ENCODE measurements at regions not wholly inside any gene's neighbourhood (a gene's known extent, or its start where the extent isn't known, plus 50 kb on each side); places are given as distances from the start of the nearest gene placed in this dataset.
"Not testable (repeated sequence)": the region's sequence is repeated elsewhere in the genome, so short reads cannot be mapped to it uniquely, and the experiment has no call there.

- not testable (repeated sequence) for H3K36me3 ChIP-seq (ENCODE audit: control insufficient read depth in 1 of 2, insufficient read depth in 2 of 2, low read length in 2 of 2); DNase-seq; H4K91ac ChIP-seq (ENCODE audit: low read depth, low read length); H3K4me3 ChIP-seq (ENCODE audit: low read depth, low read length); H3K27me3 ChIP-seq (ENCODE audit: insufficient read depth, low read length); H3K4me1 ChIP-seq (ENCODE audit: control insufficient read depth in 1 of 2, insufficient read depth in 2 of 2, low read length in 2 of 2); H2BK120ac ChIP-seq (ENCODE audit: insufficient read depth, low read length, poor library complexity); H3K9me3 ChIP-seq (ENCODE audit: insufficient read depth, low read depth, low read length); H3K14ac ChIP-seq (ENCODE audit: low read length); H2BK12ac ChIP-seq (ENCODE audit: low read length); H3K23ac ChIP-seq (ENCODE audit: low read length); H2AFZ ChIP-seq (ENCODE audit: insufficient read depth, low read length, poor library complexity); H2BK5ac ChIP-seq (ENCODE audit: low read depth, low read length, poor library complexity); H4K8ac ChIP-seq (ENCODE audit: low read depth, low read length); H3K27ac ChIP-seq (ENCODE audit: low read depth, low read length); H2AK5ac ChIP-seq (ENCODE audit: low read length); H3K18ac ChIP-seq (ENCODE audit: low read length); H4K12ac ChIP-seq (ENCODE audit: low read depth, low read length); H3K4me2 ChIP-seq (ENCODE audit: low read length); H3K79me1 ChIP-seq (ENCODE audit: low read length); H3K4ac ChIP-seq (ENCODE audit: low read depth, low read length); H3K79me2 ChIP-seq (ENCODE audit: control insufficient read depth, insufficient read depth, low read length, poor library complexity); H3K9ac ChIP-seq (ENCODE audit: low read length)
- no CpG with 5 or more reads among the region's 3 CpGs for WGBS (ENCODE audit: extremely low coverage, insufficient coverage, insufficient read length)
Observed at GRCh38 chr4:171475111-171475510, 338.1 kb upstream of the GALNTL6 start.

DNA sequence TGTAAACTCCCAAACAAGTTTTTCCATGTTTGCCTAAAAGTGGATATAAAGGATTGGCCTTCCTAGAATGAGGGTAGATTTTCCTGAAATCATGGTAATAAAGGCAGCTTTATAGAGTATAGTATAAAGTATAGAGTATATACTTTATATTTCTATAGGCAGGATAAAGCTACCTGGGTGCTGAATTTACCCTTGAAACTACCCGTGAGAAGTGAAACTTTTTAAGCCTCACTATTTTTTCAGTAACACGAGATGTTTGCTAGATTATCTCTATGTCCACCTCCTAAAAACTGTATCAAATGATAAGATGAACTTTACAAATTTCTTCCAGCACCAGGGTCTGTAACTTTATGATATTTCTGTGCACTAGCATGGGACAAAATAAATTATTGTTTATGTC is 340.0 kb upstream of the GALNTL6 start:
- DNase-seq: no peak
- Histone ChIP-seq H4K8ac (ENCODE audit: low read depth, low read length) (no peak overlapping the region), H2BK120ac (ENCODE audit: insufficient read depth, low read length, poor library complexity) (no peak overlapping the region), H2BK5ac (ENCODE audit: low read depth, low read length, poor library complexity) (no peak overlapping the region), H3K4ac (ENCODE audit: low read depth, low read length) (no peak overlapping the region), H3K9me3 (ENCODE audit: insufficient read depth, low read depth, low read length) (no peaks in the 10 kb centered on the region), H3K79me2 (ENCODE audit: control insufficient read depth, insufficient read depth, low read length, poor library complexity) (no peaks in the 10 kb centered on the region), H3K36me3 (ENCODE audit: control insufficient read depth in 1 of 2, insufficient read depth in 2 of 2, low read length in 2 of 2) (no peaks in the 10 kb centered on the region), H2AFZ (ENCODE audit: insufficient read depth, low read length, poor library complexity) (no peak overlapping the region), H3K4me1 (ENCODE audit: control insufficient read depth in 1 of 2, insufficient read depth in 2 of 2, low read length in 2 of 2) (no peaks in the 10 kb centered on the region), H4K91ac (ENCODE audit: low read depth, low read length) (no peak overlapping the region), H3K4me3 (ENCODE audit: low read depth, low read length) (no peak overlapping the region), H3K9ac (ENCODE audit: low read length) (no peak overlapping the region), H2AK5ac (ENCODE audit: low read length) (no peak overlapping the region), H3K27ac (ENCODE audit: low read depth, low read length) (no peak overlapping the region), H3K18ac (ENCODE audit: low read length) (no peak overlapping the region), H3K14ac (ENCODE audit: low read length) (no peak overlapping the region), H3K23ac (ENCODE audit: low read length) (no peak overlapping the region), H3K4me2 (ENCODE audit: low read length) (no peak overlapping the region), H2BK12ac (ENCODE audit: low read length) (no peak overlapping the region), H4K12ac (ENCODE audit: low read depth, low read length) (no peak overlapping the region), H3K79me1 (ENCODE audit: low read length) (no peaks in the 10 kb centered on the region), H3K27me3 (ENCODE audit: insufficient read depth, low read length) (no peaks in the 10 kb centered on the region)
- WGBS (ENCODE audit: extremely low coverage, insufficient coverage, insufficient read length): no CpG with 5 or more reads among the region's 2 CpGs

DNA sequence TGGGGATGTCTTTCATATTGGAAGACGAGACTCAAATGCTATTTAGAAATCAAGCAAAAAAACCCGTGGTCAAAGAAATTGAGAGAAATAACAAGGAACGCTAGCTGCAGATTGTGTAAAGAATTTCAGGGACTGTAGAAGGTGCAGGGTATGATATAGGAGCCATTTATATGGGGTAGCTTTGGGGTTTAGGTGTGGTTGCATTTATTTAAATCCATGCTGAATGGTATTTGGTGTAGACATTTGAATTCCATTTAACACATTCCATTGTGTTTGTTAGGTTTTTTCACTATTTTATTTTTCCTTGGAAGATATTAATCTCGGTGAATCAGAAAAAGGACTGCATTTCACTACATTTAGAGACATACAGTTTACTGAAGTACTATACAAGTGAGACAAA is 341.0 kb upstream of the GALNTL6 start:
- DNase-seq: no peak
- H2AFZ ChIP-seq (ENCODE audit: insufficient read depth, low read length, poor library complexity): no peak overlapping the region

DNA sequence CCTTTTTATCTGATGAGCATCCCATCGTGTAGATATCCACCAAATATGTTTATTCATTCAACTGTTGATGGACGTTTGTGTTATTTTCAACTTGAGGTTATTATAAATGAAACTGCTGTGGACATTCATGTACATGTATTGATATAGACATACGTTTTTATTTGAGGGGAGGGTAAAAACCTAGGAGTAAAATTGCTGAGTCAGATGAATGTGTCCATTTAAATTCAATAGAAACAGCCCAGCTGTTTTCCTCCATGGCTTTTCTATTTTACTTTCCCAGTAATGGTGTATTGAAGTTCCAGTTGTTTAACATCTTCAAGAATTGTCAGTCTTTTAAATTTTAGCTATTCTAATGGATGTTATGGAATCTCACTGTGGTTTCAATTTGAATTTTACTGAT is 348.7 kb upstream of the GALNTL6 start:
- H2BK12ac ChIP-seq (ENCODE audit: low read length): no peak overlapping the region
- WGBS (ENCODE audit: extremely low coverage, insufficient coverage, insufficient read length): no CpG with 5 or more reads among the region's 3 CpGs
- H2AK5ac ChIP-seq (ENCODE audit: low read length): no peak overlapping the region
- no peak overlapping the region for H3K14ac ChIP-seq (ENCODE audit: low read length)
- DNase-seq: no peak
- H3K27me3 ChIP-seq (ENCODE audit: insufficient read depth, low read length): no peaks in the 10 kb centered on the region
- no peak overlapping the region for H3K4ac ChIP-seq (ENCODE audit: low read depth, low read length)
- no peak overlapping the region for H4K91ac ChIP-seq (ENCODE audit: low read depth, low read length)
- H3K4me1 ChIP-seq (ENCODE audit: control insufficient read depth in 1 of 2, insufficient read depth in 2 of 2, low read length in 2 of 2): no peaks in the 10 kb centered on the region
- no peaks in the 10 kb centered on the region for H3K79me1 ChIP-seq (ENCODE audit: low read length)
- H4K8ac ChIP-seq (ENCODE audit: low read depth, low read length): no peak overlapping the region
- H3K36me3 ChIP-seq (ENCODE audit: control insufficient read depth in 1 of 2, insufficient read depth in 2 of 2, low read length in 2 of 2): no peaks in the 10 kb centered on the region
- no peaks in the 10 kb centered on the region for H3K79me2 ChIP-seq (ENCODE audit: control insufficient read depth, insufficient read depth, low read length, poor library complexity)
- no peak overlapping the region for H3K23ac ChIP-seq (ENCODE audit: low read length)
- no peaks in the 10 kb centered on the region for H3K9me3 ChIP-seq (ENCODE audit: insufficient read depth, low read depth, low read length)
- no peak overlapping the region for H3K18ac ChIP-seq (ENCODE audit: low read length)
- H4K12ac ChIP-seq (ENCODE audit: low read depth, low read length): no peak overlapping the region
- H3K4me2 ChIP-seq (ENCODE audit: low read length): no peak overlapping the region
- H2BK5ac ChIP-seq (ENCODE audit: low read depth, low read length, poor library complexity): no peak overlapping the region
- no peak overlapping the region for H3K9ac ChIP-seq (ENCODE audit: low read length)
- no peak overlapping the region for H2BK120ac ChIP-seq (ENCODE audit: insufficient read depth, low read length, poor library complexity)
- H2AFZ ChIP-seq (ENCODE audit: insufficient read depth, low read length, poor library complexity): no peak overlapping the region
- no peak overlapping the region for H3K27ac ChIP-seq (ENCODE audit: low read depth, low read length)
- H3K4me3 ChIP-seq (ENCODE audit: low read depth, low read length): no peak overlapping the region

More for the DNA sequence above, 341.0 kb upstream of the GALNTL6 start:
- Histone ChIP-seq H3K18ac (ENCODE audit: low read length) (no peak overlapping the region), H2BK5ac (ENCODE audit: low read depth, low read length, poor library complexity) (no peak overlapping the region), H3K23ac (ENCODE audit: low read length) (no peak overlapping the region), H3K14ac (ENCODE audit: low read length) (no peak overlapping the region), H3K4ac (ENCODE audit: low read depth, low read length) (no peak overlapping the region), H3K4me2 (ENCODE audit: low read length) (no peak overlapping the region), H3K36me3 (ENCODE audit: control insufficient read depth in 1 of 2, insufficient read depth in 2 of 2, low read length in 2 of 2) (no peaks in the 10 kb centered on the region), H2BK120ac (ENCODE audit: insufficient read depth, low read length, poor library complexity) (no peak overlapping the region), H3K4me3 (ENCODE audit: low read depth, low read length) (no peak overlapping the region), H3K9ac (ENCODE audit: low read length) (no peak overlapping the region), H4K12ac (ENCODE audit: low read depth, low read length) (no peak overlapping the region), H3K27me3 (ENCODE audit: insufficient read depth, low read length) (no peaks in the 10 kb centered on the region), H3K27ac (ENCODE audit: low read depth, low read length) (no peak overlapping the region), H2AK5ac (ENCODE audit: low read length) (no peak overlapping the region), H3K9me3 (ENCODE audit: insufficient read depth, low read depth, low read length) (no peaks in the 10 kb centered on the region), H3K4me1 (ENCODE audit: control insufficient read depth in 1 of 2, insufficient read depth in 2 of 2, low read length in 2 of 2) (no peaks in the 10 kb centered on the region), H2BK12ac (ENCODE audit: low read length) (no peak overlapping the region), H4K91ac (ENCODE audit: low read depth, low read length) (no peak overlapping the region), H3K79me2 (ENCODE audit: control insufficient read depth, insufficient read depth, low read length, poor library complexity) (no peaks in the 10 kb centered on the region), H3K79me1 (ENCODE audit: low read length) (no peaks in the 10 kb centered on the region), H4K8ac (ENCODE audit: low read depth, low read length) (no peak overlapping the region)
- WGBS (ENCODE audit: extremely low coverage, insufficient coverage, insufficient read length): no CpG with 5 or more reads among the region's 4 CpGs

DNA sequence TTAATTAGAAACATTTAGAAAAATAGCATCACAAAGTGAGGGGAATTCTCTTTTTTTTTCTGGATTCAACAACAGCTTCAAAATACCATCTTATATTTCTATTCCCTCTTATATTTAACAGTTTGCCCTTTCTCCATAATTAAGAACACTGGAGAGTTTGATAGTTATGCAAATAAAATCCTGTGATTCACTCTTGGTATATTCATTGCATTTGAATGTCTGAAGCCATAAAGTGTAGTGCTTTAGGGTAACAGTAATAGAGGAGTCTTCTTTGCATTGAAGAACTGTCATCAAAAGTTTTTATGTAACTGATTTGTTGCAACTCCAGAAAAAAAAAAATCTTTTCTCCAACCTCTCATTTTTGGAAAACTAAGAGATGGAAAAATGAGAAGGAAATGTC is 352.0 kb upstream of the GALNTL6 start:
- H4K91ac ChIP-seq (ENCODE audit: low read depth, low read length): no peak overlapping the region
- no peaks in the 10 kb centered on the region for H3K9me3 ChIP-seq (ENCODE audit: insufficient read depth, low read depth, low read length)
- H3K4me1 ChIP-seq (ENCODE audit: control insufficient read depth in 1 of 2, insufficient read depth in 2 of 2, low read length in 2 of 2): no peaks in the 10 kb centered on the region
- H4K8ac ChIP-seq (ENCODE audit: low read depth, low read length): no peak overlapping the region
- H3K27ac ChIP-seq (ENCODE audit: low read depth, low read length): no peak overlapping the region
- no peaks in the 10 kb centered on the region for H3K36me3 ChIP-seq (ENCODE audit: control insufficient read depth in 1 of 2, insufficient read depth in 2 of 2, low read length in 2 of 2)
- no peak for DNase-seq
- no peaks in the 10 kb centered on the region for H3K79me1 ChIP-seq (ENCODE audit: low read length)
- H3K79me2 ChIP-seq (ENCODE audit: control insufficient read depth, insufficient read depth, low read length, poor library complexity): no peaks in the 10 kb centered on the region
- H3K9ac ChIP-seq (ENCODE audit: low read length): no peak overlapping the region
- H3K18ac ChIP-seq (ENCODE audit: low read length): no peak overlapping the region
- no peak overlapping the region for H2BK5ac ChIP-seq (ENCODE audit: low read depth, low read length, poor library complexity)
- no peak overlapping the region for H2AK5ac ChIP-seq (ENCODE audit: low read length)
- no peak overlapping the region for H3K4me3 ChIP-seq (ENCODE audit: low read depth, low read length)
- H2AFZ ChIP-seq (ENCODE audit: insufficient read depth, low read length, poor library complexity): no peak overlapping the region
- no peak overlapping the region for H3K14ac ChIP-seq (ENCODE audit: low read length)
- no peak overlapping the region for H3K4ac ChIP-seq (ENCODE audit: low read depth, low read length)
- H2BK12ac ChIP-seq (ENCODE audit: low read length): no peak overlapping the region
- H2BK120ac ChIP-seq (ENCODE audit: insufficient read depth, low read length, poor library complexity): no peak overlapping the region
- H4K12ac ChIP-seq (ENCODE audit: low read depth, low read length): no peak overlapping the region
- H3K27me3 ChIP-seq (ENCODE audit: insufficient read depth, low read length): no peaks in the 10 kb centered on the region
- H3K23ac ChIP-seq (ENCODE audit: low read length): no peak overlapping the region
- H3K4me2 ChIP-seq (ENCODE audit: low read length): no peak overlapping the region
